ENCODE measurements at regions not wholly inside any gene's neighbourhood (a gene's known extent, or its start where the extent isn't known, plus 50 kb on each side); places are given as distances from the start of the nearest gene placed in this dataset.

DNA sequence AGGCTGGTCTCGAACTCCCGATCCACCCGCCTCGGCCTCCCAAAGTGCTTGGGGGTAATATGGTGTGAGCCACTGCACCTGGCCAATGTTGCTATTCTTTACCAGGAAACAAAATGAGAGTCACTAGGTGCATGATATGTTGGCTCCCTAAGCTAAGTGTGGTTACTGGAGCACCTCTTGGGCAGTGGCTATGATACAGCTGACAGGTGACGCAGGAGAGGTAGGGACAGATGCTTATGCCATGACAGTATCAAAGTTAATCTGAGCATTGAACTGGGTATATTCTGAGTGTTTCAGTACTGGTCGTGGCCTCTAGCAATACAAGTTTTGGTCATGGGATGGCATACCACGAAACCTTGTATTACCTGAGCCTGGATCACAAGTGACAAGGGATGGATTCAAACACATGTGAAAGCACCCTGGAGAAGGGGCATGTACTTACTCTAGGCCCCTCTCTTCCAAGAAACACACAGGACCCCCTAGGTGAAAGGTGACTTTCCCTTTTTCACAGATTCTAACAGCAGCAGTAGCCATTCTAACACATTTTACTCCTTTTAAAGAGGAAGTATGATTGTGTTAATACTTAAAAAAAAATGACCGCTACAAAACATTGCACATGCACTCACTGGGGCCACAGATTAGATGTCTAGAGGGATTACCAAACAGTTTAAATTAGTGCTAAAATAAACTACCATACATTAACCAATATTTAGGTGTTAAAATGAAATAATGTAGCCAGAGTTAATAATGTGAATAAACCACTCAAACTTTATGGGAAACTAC is 467.3 kb downstream of the SHQ1 start:
- Histone ChIP-seq H3K27me3 (ENCODE audit: insufficient read depth, low read length) (no peaks in the 10 kb centered on the region), H2AFZ (ENCODE audit: low read depth, low read length) (no peak overlapping the region), H3K4me3 (ENCODE audit: low read length) (no peak overlapping the region), H3K9me3 (ENCODE audit: low read length) (no peaks in the 10 kb centered on the region), H3K4me1 (ENCODE audit: insufficient read depth, low read length) (peaks cover 45% of the 10 kb centered on the region), H3K36me3 (ENCODE audit: insufficient read depth, low read length) (peaks cover 11% of the 10 kb centered on the region)

- Histone ChIP-seq H3K4me1 (ENCODE audit: insufficient read depth, low read length) (peaks cover 51% of the 10 kb centered on the region), H2AFZ (ENCODE audit: low read depth, low read length) (no peak overlapping the region), H3K9me3 (ENCODE audit: low read length) (no peaks in the 10 kb centered on the region), H3K36me3 (ENCODE audit: insufficient read depth, low read length) (peaks cover 11% of the 10 kb centered on the region), H3K4me3 (ENCODE audit: low read length) (no peak overlapping the region), H3K27me3 (ENCODE audit: insufficient read depth, low read length) (no peaks in the 10 kb centered on the region)
Observed at GRCh38 chr3:72380193-72380592, 468.1 kb downstream of the SHQ1 start.

GRCh38 chr3:72379500-72380187 is 468.6 kb downstream of the SHQ1 start:
- H3K27me3 ChIP-seq (ENCODE audit: insufficient read depth, low read length): no peaks in the 10 kb centered on the region
- peaks cover 11% of the 10 kb centered on the region for H3K36me3 ChIP-seq (ENCODE audit: insufficient read depth, low read length)
- peaks cover 51% of the 10 kb centered on the region for H3K4me1 ChIP-seq (ENCODE audit: insufficient read depth, low read length)
- no peak overlapping the region for H3K4me3 ChIP-seq (ENCODE audit: low read length)
- no peak overlapping the region for H2AFZ ChIP-seq (ENCODE audit: low read depth, low read length)
- H3K9me3 ChIP-seq (ENCODE audit: low read length): no peaks in the 10 kb centered on the region

GRCh38 chr3:72378287-72378686 is 470.0 kb downstream of the SHQ1 start:
- H2AFZ ChIP-seq (ENCODE audit: low read depth, low read length): no peak overlapping the region
- H3K9me3 ChIP-seq (ENCODE audit: low read length): no peaks in the 10 kb centered on the region
- H3K4me3 ChIP-seq (ENCODE audit: low read length): no peak overlapping the region
- no peaks in the 10 kb centered on the region for H3K27me3 ChIP-seq (ENCODE audit: insufficient read depth, low read length)
- peaks cover 51% of the 10 kb centered on the region for H3K4me1 ChIP-seq (ENCODE audit: insufficient read depth, low read length)
- H3K36me3 ChIP-seq (ENCODE audit: insufficient read depth, low read length): peaks cover 11% of the 10 kb centered on the region

- no peak overlapping the region for H3K4me3 ChIP-seq (ENCODE audit: low read length)
- H2AFZ ChIP-seq (ENCODE audit: low read depth, low read length): no peak overlapping the region
- no peaks in the 10 kb centered on the region for H3K27me3 ChIP-seq (ENCODE audit: insufficient read depth, low read length)
- H3K36me3 ChIP-seq (ENCODE audit: insufficient read depth, low read length): peaks cover 11% of the 10 kb centered on the region
- no peaks in the 10 kb centered on the region for H3K9me3 ChIP-seq (ENCODE audit: low read length)
- peaks cover 49% of the 10 kb centered on the region for H3K4me1 ChIP-seq (ENCODE audit: insufficient read depth, low read length)
Observed at GRCh38 chr3:72376956-72377710, 471.1 kb downstream of the SHQ1 start.

- Histone ChIP-seq H3K4me3 (ENCODE audit: low read length) (no peak overlapping the region), H3K4me1 (ENCODE audit: insufficient read depth, low read length) (peaks cover 43% of the 10 kb centered on the region), H3K36me3 (ENCODE audit: insufficient read depth, low read length) (peaks cover 11% of the 10 kb centered on the region), H2AFZ (ENCODE audit: low read depth, low read length) (no peak overlapping the region), H3K9me3 (ENCODE audit: low read length) (no peaks in the 10 kb centered on the region), H3K27me3 (ENCODE audit: insufficient read depth, low read length) (no peaks in the 10 kb centered on the region)
Observed at GRCh38 chr3:72375237-72376076, 472.8 kb downstream of the SHQ1 start.

DNA sequence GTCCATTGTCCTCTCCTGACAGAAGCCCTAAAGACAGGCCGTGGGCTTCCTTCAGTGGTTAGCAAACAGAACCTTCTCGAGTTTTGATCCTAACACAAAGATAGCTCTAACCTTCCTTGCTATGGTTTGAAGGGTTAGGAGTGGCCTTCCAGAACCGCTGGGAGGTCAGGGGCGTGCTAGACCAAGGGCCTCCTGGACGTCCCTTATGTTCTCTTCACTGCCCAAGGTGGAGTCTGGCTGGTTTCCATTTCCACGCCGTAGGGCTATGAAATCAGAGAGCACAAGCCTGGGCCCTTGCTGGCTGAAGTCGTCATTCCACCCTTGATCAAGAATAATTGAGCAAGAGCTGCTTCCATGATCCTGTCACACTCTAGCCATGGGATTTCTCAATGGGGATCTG is 475.1 kb downstream of the SHQ1 start:
- Histone ChIP-seq H3K36me3 (ENCODE audit: insufficient read depth, low read length) (peaks cover 5% of the 10 kb centered on the region), H3K27me3 (ENCODE audit: insufficient read depth, low read length) (no peaks in the 10 kb centered on the region), H3K9me3 (ENCODE audit: low read length) (no peaks in the 10 kb centered on the region), H2AFZ (ENCODE audit: low read depth, low read length) (no peak overlapping the region), H3K4me3 (ENCODE audit: low read length) (no peak overlapping the region), H3K4me1 (ENCODE audit: insufficient read depth, low read length) (peaks cover 22% of the 10 kb centered on the region)

DNA sequence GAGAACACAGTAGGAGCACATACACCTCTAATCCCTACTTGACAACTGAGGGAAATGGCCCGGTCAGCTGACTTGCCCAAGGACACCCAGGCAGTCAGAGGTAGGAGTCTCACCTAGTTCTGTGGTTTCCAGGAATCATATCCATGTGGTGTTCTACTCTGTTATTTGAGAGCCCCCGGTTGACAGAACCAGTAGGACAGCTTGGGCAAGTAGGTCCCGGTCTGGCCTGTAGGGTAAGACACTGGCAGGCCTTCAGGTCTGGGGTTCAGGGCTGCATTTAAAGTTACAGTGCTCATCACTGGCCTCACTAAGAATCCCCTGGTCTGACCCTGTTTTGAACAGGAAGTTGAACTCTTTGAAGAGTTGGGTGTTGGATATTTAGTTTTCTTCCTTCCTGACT is 476.1 kb downstream of the SHQ1 start:
- H3K4me1 ChIP-seq (ENCODE audit: insufficient read depth, low read length): peaks cover 17% of the 10 kb centered on the region
- no peaks in the 10 kb centered on the region for H3K27me3 ChIP-seq (ENCODE audit: insufficient read depth, low read length)
- no peak overlapping the region for H3K4me3 ChIP-seq (ENCODE audit: low read length)
- H3K9me3 ChIP-seq (ENCODE audit: low read length): no peaks in the 10 kb centered on the region
- H2AFZ ChIP-seq (ENCODE audit: low read depth, low read length): no peak overlapping the region
- peaks cover under 1% of the 10 kb centered on the region for H3K36me3 ChIP-seq (ENCODE audit: insufficient read depth, low read length)

DNA sequence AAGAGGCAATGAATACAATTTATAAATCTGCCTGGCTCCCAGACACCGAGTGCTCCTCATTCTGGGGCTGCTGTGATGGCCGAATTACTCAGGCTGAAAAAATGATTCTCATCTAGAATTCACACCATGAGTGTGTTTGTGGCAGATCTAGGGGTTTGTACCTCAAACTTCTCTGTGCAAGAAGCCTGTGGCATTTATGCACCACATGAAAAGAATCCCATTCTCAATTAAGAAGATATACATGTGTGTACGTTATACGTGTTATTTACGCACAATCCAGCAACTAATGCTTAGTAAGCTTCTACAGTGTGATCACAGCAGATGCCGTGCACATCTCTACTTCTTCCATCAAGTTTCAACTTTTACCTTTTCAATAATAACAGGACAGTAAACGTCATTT is 476.8 kb downstream of the SHQ1 start:
- Histone ChIP-seq H3K9me3 (ENCODE audit: low read length) (no peaks in the 10 kb centered on the region), H3K36me3 (ENCODE audit: insufficient read depth, low read length) (no peaks in the 10 kb centered on the region), H3K27me3 (ENCODE audit: insufficient read depth, low read length) (no peaks in the 10 kb centered on the region), H3K4me3 (ENCODE audit: low read length) (no peak overlapping the region), H3K4me1 (ENCODE audit: insufficient read depth, low read length) (peaks cover 9% of the 10 kb centered on the region), H2AFZ (ENCODE audit: low read depth, low read length) (no peak overlapping the region)

DNA sequence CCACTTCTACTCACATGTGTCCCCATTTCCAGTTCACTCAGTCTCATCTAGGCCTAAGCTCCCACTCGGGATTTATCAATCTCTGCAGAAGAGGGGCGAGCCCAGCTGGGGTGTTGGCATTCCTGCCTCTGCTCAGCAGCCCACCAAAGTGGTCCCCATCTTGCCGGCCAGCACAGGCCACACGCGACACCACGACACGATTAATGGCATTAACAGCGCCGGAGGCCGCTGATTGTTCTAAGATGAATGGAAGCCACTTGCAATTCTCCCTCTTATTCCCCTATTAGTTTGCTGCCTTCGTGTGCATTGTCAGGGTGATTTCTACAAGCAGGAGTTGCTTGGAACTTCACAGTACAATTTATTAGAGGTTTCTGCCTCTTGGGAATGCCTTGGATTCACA is 477.3 kb downstream of the SHQ1 start:
- H3K4me3 ChIP-seq (ENCODE audit: low read length): no peak overlapping the region
- no peak overlapping the region for H2AFZ ChIP-seq (ENCODE audit: low read depth, low read length)
- H3K9me3 ChIP-seq (ENCODE audit: low read length): no peaks in the 10 kb centered on the region
- no peaks in the 10 kb centered on the region for H3K36me3 ChIP-seq (ENCODE audit: insufficient read depth, low read length)
- H3K27me3 ChIP-seq (ENCODE audit: insufficient read depth, low read length): no peaks in the 10 kb centered on the region
- peaks cover 7% of the 10 kb centered on the region for H3K4me1 ChIP-seq (ENCODE audit: insufficient read depth, low read length)

DNA sequence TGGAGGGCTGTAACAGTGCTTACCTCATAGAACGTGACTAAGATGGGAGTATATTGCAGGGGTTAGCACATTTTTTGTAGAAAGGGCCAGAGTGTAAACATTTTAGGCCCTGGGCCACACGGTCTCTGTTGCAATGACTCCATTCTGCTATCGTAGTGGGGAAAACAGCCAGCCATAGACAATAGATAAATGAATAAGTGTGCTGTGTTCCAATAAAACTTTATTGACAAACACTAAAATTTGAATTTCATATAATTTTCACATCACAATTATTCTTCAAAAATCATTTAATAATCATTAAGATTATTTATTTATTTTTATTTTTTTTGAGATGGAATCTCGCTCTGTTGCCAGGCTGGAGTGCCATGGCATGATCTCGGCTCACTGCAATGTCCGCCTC is 478.6 kb downstream of the SHQ1 start:
- Histone ChIP-seq H3K4me3 (ENCODE audit: low read length) (no peak overlapping the region), H2AFZ (ENCODE audit: low read depth, low read length) (no peak overlapping the region), H3K36me3 (ENCODE audit: insufficient read depth, low read length) (no peaks in the 10 kb centered on the region), H3K27me3 (ENCODE audit: insufficient read depth, low read length) (no peaks in the 10 kb centered on the region), H3K9me3 (ENCODE audit: low read length) (peaks cover 3% of the 10 kb centered on the region), H3K4me1 (ENCODE audit: insufficient read depth, low read length) (no peaks in the 10 kb centered on the region)

DNA sequence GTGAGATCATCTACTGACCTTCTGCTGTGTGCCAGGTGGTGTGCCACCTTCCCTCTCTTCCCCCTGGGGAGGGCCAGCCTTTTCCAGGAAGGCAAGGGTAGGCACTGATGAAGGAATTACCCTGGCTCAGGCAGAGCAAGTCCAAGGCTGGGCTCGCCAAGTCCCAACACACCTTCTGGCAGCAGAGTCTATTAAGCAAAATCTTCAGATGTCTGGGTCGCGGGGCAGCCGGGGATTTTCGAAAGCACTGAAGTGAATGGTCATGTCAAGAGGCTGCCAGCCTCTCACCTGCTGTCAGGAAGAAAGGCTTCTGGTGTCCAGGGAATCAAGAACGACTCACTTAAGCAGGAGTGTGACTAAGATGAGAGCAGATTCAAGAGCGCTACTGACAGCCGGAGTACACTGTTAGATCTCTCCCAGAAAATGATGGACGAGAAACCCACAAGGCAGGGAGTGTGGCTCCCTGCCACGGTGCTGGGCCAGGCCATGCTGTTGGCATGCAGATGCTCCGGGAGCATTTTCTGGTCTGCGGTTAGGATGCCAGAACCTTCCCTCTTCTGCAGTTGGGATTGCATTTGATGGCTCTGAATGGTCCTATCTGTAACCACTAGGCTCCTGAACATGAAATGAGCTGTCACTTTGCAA is 479.8 kb downstream of the SHQ1 start:
- Histone ChIP-seq H3K9me3 (ENCODE audit: low read length) (peaks cover 3% of the 10 kb centered on the region), H3K36me3 (ENCODE audit: insufficient read depth, low read length) (no peaks in the 10 kb centered on the region), H3K27me3 (ENCODE audit: insufficient read depth, low read length) (no peaks in the 10 kb centered on the region), H2AFZ (ENCODE audit: low read depth, low read length) (no peak overlapping the region), H3K4me1 (ENCODE audit: insufficient read depth, low read length) (no peaks in the 10 kb centered on the region), H3K4me3 (ENCODE audit: low read length) (no peak overlapping the region)

Measured in neuron (in vitro differentiated cells).